IMR-90 (cell line): ENCODE measurements at regions not wholly inside any gene's neighbourhood (a gene's known extent, or its start where the extent isn't known, plus 50 kb on each side); places are given as distances from the start of the nearest gene placed in this dataset.

Experiments used
- ATAC-seq: fragments of 200-7000 bp; cut with Tn5 transposase; 2 replicates; pipeline ENCODE4 v1.9.1; 2020; ENCODE audit warnings: low read depth, mild to moderate bottlenecking, moderate library complexity
- BruUV-seq: library from RNA; stranded (reverse); fragments of 400-500 nt; replicated peaks from 2 replicates; lab custom pipeline; 2021; lab: Mats Ljungman, UMichigan
- CTCF ChIA-PET: fragments of 300-600 bp; formaldehyde crosslinking; extraction: SDS; loops from one replicate; lab custom pipeline; 2021; ENCODE audit warnings: antibody characterized with exemption; lab: Yijun Ruan, JAX
- POLR2A ChIA-PET: fragments of 300-600 bp; sonication (Branson Sonifier 250); formaldehyde crosslinking; loops from one replicate; lab custom pipeline; 2022; ENCODE audit warnings: antibody characterized with exemption; ENCODE audit not compliant: unreplicated experiment; lab: Charles Lee
- DNase-seq: peaks from one replicate; pipeline ENCODE4 v3.0.0; 2013
- H2AFZ ChIP-seq: replicated peaks from 2 replicates; pipeline ENCODE3; 2013; ENCODE audit warnings: low read length, mild to moderate bottlenecking; ENCODE audit not compliant: poor library complexity
- H2AK5ac ChIP-seq: 2 replicates; pipeline ENCODE4 v1.6.1; 2013; ENCODE audit warnings: low read depth, low read length, inconsistent platforms
- H2AK9ac ChIP-seq: replicated peaks from 2 replicates; pipeline ENCODE3; 2013; ENCODE audit warnings: mild to moderate bottlenecking, low read depth, low read length, moderate library complexity; ENCODE audit not compliant: poor library complexity
- H2BK120ac ChIP-seq: 2 replicates; pipeline ENCODE4 v1.6.1; 2013; ENCODE audit warnings: low read depth, low read length, inconsistent platforms
- H2BK15ac ChIP-seq: 3 replicates; pipeline ENCODE4 v1.6.1; 2013; ENCODE audit warnings: low read depth, low read length, inconsistent platforms
- H2BK20ac ChIP-seq: 2 replicates; pipeline ENCODE4 v1.6.1; 2013; ENCODE audit warnings: low read depth, mild to moderate bottlenecking, inconsistent platforms, low read length, moderate library complexity
- H2BK5ac ChIP-seq: 2 replicates; pipeline ENCODE4 v1.6.1; 2013; ENCODE audit warnings: mild to moderate bottlenecking, low read depth, low read length, inconsistent platforms; ENCODE audit not compliant: poor library complexity, severe bottlenecking
- H3K14ac ChIP-seq: replicated peaks from 2 replicates; pipeline ENCODE4 v1.6.1; 2013; ENCODE audit warnings: low read depth, low read length, inconsistent platforms
- H3K18ac ChIP-seq: 2 replicates; pipeline ENCODE4 v1.6.1; 2013; ENCODE audit warnings: low read depth, low read length, control low read depth
- H3K23ac ChIP-seq: 2 replicates; pipeline ENCODE4 v1.6.1; 2013; ENCODE audit warnings: low read depth, low read length, inconsistent platforms
- H3K27ac ChIP-seq: 2 replicates; pipeline ENCODE4 v1.5.1; 2013; ENCODE audit warnings: mild to moderate bottlenecking, control low read depth, low read length; ENCODE audit not compliant: insufficient read depth
- H3K27me3 ChIP-seq: 2 replicates; pipeline ENCODE4 v1.6.1; 2013; ENCODE audit warnings: low read length; ENCODE audit not compliant: control insufficient read depth, insufficient read depth
- H3K36me3 ChIP-seq: 2 replicates; pipeline ENCODE4 v1.6.1; 2013; ENCODE audit warnings: low read length, mixed read lengths; ENCODE audit not compliant: control insufficient read depth, insufficient read depth
- H3K4ac ChIP-seq: 2 replicates; pipeline ENCODE4 v1.6.1; 2013; ENCODE audit warnings: low read depth, low read length, inconsistent platforms
- H3K4me1 ChIP-seq: 2 replicates; pipeline ENCODE4 v1.6.1; 2013; ENCODE audit warnings: low read length, mixed read lengths; ENCODE audit not compliant: control insufficient read depth, insufficient read depth
- H3K4me2 ChIP-seq: 2 replicates; pipeline ENCODE4 v1.6.1; 2013; ENCODE audit warnings: low read depth, mild to moderate bottlenecking, control low read depth, low read length, moderate library complexity
- H3K4me3 ChIP-seq: 2 replicates; pipeline ENCODE4 v1.5.1; 2013; ENCODE audit warnings: low read depth, mild to moderate bottlenecking, control low read depth, low read length, moderate library complexity; ENCODE audit not compliant: insufficient read depth
- H3K56ac ChIP-seq: 2 replicates; pipeline ENCODE4 v1.6.1; 2013; ENCODE audit warnings: low read length, inconsistent platforms; ENCODE audit not compliant: insufficient read depth; ENCODE audit errors: extremely low read depth
- H3K79me1 ChIP-seq, 2 experiments: 2 replicates each; pipeline ENCODE4 v1.6.1; 2013; ENCODE audit warnings: low read length in 2 of 2, inconsistent platforms in 1 of 2, low read depth in 1 of 2
- H3K9ac ChIP-seq: 2 replicates; pipeline ENCODE4 v1.6.1; 2013; ENCODE audit warnings: low read depth, low read length, control low read depth
- H3K9me1 ChIP-seq: 2 replicates; pipeline ENCODE4 v1.6.1; 2013; ENCODE audit warnings: low read length, inconsistent platforms; ENCODE audit not compliant: insufficient read depth
- H3K9me3 ChIP-seq: 2 replicates; pipeline ENCODE4 v1.6.1; 2013; ENCODE audit warnings: low read length; ENCODE audit not compliant: control insufficient read depth, insufficient read depth
- H4K20me1 ChIP-seq: 2 replicates; pipeline ENCODE4 v1.6.1; 2013; ENCODE audit warnings: low read length, inconsistent platforms; ENCODE audit not compliant: insufficient read depth
- H4K5ac ChIP-seq: 2 replicates; pipeline ENCODE4 v1.6.1; 2013; ENCODE audit warnings: mild to moderate bottlenecking, low read depth, low read length, control low read depth
- H4K8ac ChIP-seq, 2 experiments: 2 replicates each; pipeline ENCODE4 v1.6.1; 2013; ENCODE audit warnings: low read depth in 2 of 2, low read length in 2 of 2, control low read depth in 1 of 2, inconsistent platforms in 1 of 2
- H4K91ac ChIP-seq: 2 replicates; pipeline ENCODE4 v1.6.1; 2013; ENCODE audit warnings: low read depth, low read length, inconsistent platforms; ENCODE audit not compliant: insufficient read depth
- BHLHE40 ChIP-seq: fragments of 150-350 bp; IDR thresholded peaks from 2 replicates; pipeline ENCODE4 v1.6.1; 2016; ENCODE audit warnings: mild to moderate bottlenecking, low read depth, low read length
- CEBPB ChIP-seq: IDR thresholded peaks from 2 replicates; pipeline ENCODE4 v1.6.1; 2012; ENCODE audit warnings: low read depth, low read length, improper control_type of control experiment
- CHD1 ChIP-seq: IDR thresholded peaks from 2 replicates; pipeline ENCODE4 v1.6.1; 2012; ENCODE audit warnings: low read depth, low read length, improper control_type of control experiment
- CTCF ChIP-seq: conservative IDR thresholded peaks from 2 replicates; pipeline ENCODE4 v1.5.1; 2012; ENCODE audit warnings: mild to moderate bottlenecking, low read depth, low read length, improper control_type of control experiment
- FOS ChIP-seq: fragments of 150-350 bp; IDR thresholded peaks from 2 replicates; pipeline ENCODE4 v1.6.1; 2016; ENCODE audit warnings: low read depth, low read length
- MAFK ChIP-seq: IDR thresholded peaks from 2 replicates; pipeline ENCODE4 v1.6.1; 2012; ENCODE audit warnings: low read depth, low read length, improper control_type of control experiment
- MAZ ChIP-seq: IDR thresholded peaks from 2 replicates; pipeline ENCODE4 v1.6.1; 2012; ENCODE audit warnings: low read depth, mild to moderate bottlenecking, low read length, improper control_type of control experiment, moderate library complexity, borderline replicate concordance
- MXI1 ChIP-seq: IDR thresholded peaks from 2 replicates; pipeline ENCODE4 v1.6.1; 2012; ENCODE audit warnings: low read depth, mild to moderate bottlenecking, low read length, moderate library complexity, borderline replicate concordance
- POLR2A ChIP-seq: IDR thresholded peaks from 2 replicates; pipeline ENCODE4 v1.6.1; 2012; ENCODE audit warnings: mild to moderate bottlenecking, low read depth, low read length
- RAD21 ChIP-seq: IDR thresholded peaks from 2 replicates; pipeline ENCODE4 v1.6.1; 2012; ENCODE audit warnings: low read length, improper control_type of control experiment
- RCOR1 ChIP-seq: IDR thresholded peaks from 2 replicates; pipeline ENCODE4 v1.6.1; 2012; ENCODE audit warnings: mild to moderate bottlenecking, low read length, improper control_type of control experiment; ENCODE audit not compliant: insufficient replicate concordance
- RFX5 ChIP-seq: IDR thresholded peaks from 2 replicates; pipeline ENCODE4 v1.8.0; 2012; ENCODE audit warnings: low read depth, mild to moderate bottlenecking, low read length, moderate library complexity
- WGBS, 2 experiments: methylation state at CpG; one replicate each; pipeline versions ENCODE4 v1.1.5 to v1.1.7; 2013; ENCODE audit warnings: missing lambda C conversion rate in 2 of 2; ENCODE audit not compliant: insufficient read length in 1 of 2; ENCODE audit errors: extremely low coverage in 2 of 2; 5-methylcytosine and 5-hydroxymethylcytosine counted together
- dilution Hi-C: fragments of 300-500 bp; cut with HindIII; formaldehyde crosslinking; loops from one replicate; pipeline ENCODE4 v1.14.3; 2018; ENCODE audit warnings: low sequenced_read_pairs; ENCODE audit not compliant: unreplicated experiment
- in situ Hi-C: fragments of 300-500 bp; cut with MboI; formaldehyde crosslinking; loops from 3 replicates; pipeline ENCODE4 v1.14.3; 2019; ENCODE audit warnings: low sequenced_read_pairs, inconsistent platforms, mixed read lengths
- intact Hi-C: fragments of 100-400 bp; cut with micrococcal nuclease; formaldehyde crosslinking; loops from 2 replicates; pipeline ENCODE4 v1.10.0; 2022
- TF ChIP-seq, protein P1 (sequence below): fragments of 150-350 bp; IDR thresholded peaks from 2 replicates; pipeline ENCODE4 v1.6.1; 2017; ENCODE audit warnings: mild to moderate bottlenecking, antibody characterized with exemption, low read length, low read depth

- intact Hi-C loops = no loop called here
- Histone ChIP-seq H3K36me3 (no peaks in the 10 kb centered on the region), H3K56ac (no peak overlapping the region), H3K9ac (no peak overlapping the region), H3K27me3 (peaks cover 6% of the 10 kb centered on the region), H3K4me3 (no peak overlapping the region), H4K91ac (no peak overlapping the region), H3K79me1 (no peaks in the 10 kb centered on the region), H3K9me1 (no peaks in the 10 kb centered on the region), H3K18ac (no peak overlapping the region), H3K4me2 (no peak overlapping the region), H4K5ac (no peak overlapping the region), H2BK20ac (no peak overlapping the region), H3K23ac (no peak overlapping the region), H2BK15ac (no peak overlapping the region), H3K14ac (no peak overlapping the region), H2BK5ac (no peak overlapping the region), H2AK5ac (no peak overlapping the region), H2BK120ac (no peak overlapping the region), H2AK9ac (no peak overlapping the region), H4K20me1 (no peaks in the 10 kb centered on the region), H3K4ac (no peak overlapping the region), H3K4me1 (no peaks in the 10 kb centered on the region), H3K27ac (no peak overlapping the region), H4K8ac (no peak overlapping the region), H2AFZ (no peak overlapping the region), H3K9me3 (no peaks in the 10 kb centered on the region)
- TF ChIP-seq MXI1 = no peak
- no peak for TF ChIP-seq BHLHE40
- TF ChIP-seq RAD21 = no peak
- no peak for TF ChIP-seq CEBPB
- TF ChIP-seq, protein P1, sequence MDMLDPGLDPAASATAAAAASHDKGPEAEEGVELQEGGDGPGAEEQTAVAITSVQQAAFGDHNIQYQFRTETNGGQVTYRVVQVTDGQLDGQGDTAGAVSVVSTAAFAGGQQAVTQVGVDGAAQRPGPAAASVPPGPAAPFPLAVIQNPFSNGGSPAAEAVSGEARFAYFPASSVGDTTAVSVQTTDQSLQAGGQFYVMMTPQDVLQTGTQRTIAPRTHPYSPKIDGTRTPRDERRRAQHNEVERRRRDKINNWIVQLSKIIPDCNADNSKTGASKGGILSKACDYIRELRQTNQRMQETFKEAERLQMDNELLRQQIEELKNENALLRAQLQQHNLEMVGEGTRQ = no peak
- no peak for TF ChIP-seq POLR2A
- no peak for TF ChIP-seq MAZ
- TF ChIP-seq RFX5 = no peak
- TF ChIP-seq RCOR1 = no peak
- TF ChIP-seq CHD1 = no peak
- no peak for TF ChIP-seq MAFK
- TF ChIP-seq FOS = no peak
- no peak for TF ChIP-seq CTCF
- 20% methylated on average over 1 of the region's 4 CpGs; no CpG with 5 or more reads in 1 of the 2 experiments for WGBS, 2 experiments
- dilution Hi-C loops = no loop called here
- DNase-seq (no peak), ATAC-seq (no peak)
- BruUV-seq = no TSS peak
- ChIA-PET POLR2A (no interaction called here), CTCF (no interaction called here)
- in situ Hi-C loops = no loop called here
Measured at GRCh38 chr12:69170293-69170692, 69.1 kb upstream of the CPSF6 start.
